HG03139 (cell line): ENCODE measurements at regions not wholly inside any gene's neighbourhood (a gene's known extent, or its start where the extent isn't known, plus 50 kb on each side); places are given as distances from the start of the nearest gene placed in this dataset.

ENCODE experiments used
- ATAC-seq: cut with Tn5 transposase; IDR thresholded peaks from one replicate; pipeline ENCODE4 v1.9.1; 2021; ENCODE audit not compliant: unreplicated experiment

DNA sequence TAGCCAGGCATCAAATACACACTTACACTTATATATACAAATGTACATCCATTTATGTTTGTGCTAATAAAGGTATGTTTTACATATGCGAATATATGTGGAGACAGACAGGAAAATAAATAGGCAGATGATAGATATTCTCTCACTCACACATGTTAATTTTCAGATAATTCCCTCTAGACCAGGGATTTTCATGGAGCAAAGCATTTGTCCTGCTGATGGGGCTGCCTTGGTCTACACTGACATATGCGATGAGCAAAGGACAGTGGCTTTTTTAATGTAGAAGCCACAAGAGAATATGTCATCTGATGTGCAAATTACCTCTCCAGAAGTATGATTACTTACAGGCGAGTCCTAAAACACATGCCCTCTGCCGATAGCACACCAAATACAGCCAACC lies 224.5 kb downstream of the VEGFC start:
- no peak for ATAC-seq

DNA sequence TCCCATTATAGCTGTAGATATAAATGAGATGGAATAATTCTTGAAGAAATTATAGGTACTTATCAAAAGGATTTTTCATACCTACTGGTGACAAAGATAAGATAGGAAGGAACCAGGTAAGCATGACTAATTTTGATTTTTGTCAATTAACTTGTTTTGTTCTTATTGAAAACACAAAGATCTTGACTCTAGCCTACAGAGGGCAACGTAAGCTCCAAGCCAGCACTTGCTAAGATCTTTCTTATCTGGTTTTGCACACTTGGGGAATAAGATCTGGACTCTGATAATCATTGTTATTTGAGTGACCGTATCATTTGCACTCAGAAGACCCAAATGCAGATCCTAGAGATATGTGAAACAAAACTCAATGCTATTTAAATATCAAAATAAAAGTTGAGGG lies 223.4 kb downstream of the VEGFC start:
- no peak for ATAC-seq

GRCh38 chr4:176571206-176571605 lies 221.5 kb downstream of the VEGFC start:
- ATAC-seq = no peak

GRCh38 chr4:176575141-176575730 lies 217.5 kb downstream of the VEGFC start:
- no peak for ATAC-seq

- no peak for ATAC-seq
Observed at GRCh38 chr4:176579226-176579625, 213.5 kb downstream of the VEGFC start.

GRCh38 chr4:176583278-176583677 lies 209.4 kb downstream of the VEGFC start:
- ATAC-seq = no peak

DNA sequence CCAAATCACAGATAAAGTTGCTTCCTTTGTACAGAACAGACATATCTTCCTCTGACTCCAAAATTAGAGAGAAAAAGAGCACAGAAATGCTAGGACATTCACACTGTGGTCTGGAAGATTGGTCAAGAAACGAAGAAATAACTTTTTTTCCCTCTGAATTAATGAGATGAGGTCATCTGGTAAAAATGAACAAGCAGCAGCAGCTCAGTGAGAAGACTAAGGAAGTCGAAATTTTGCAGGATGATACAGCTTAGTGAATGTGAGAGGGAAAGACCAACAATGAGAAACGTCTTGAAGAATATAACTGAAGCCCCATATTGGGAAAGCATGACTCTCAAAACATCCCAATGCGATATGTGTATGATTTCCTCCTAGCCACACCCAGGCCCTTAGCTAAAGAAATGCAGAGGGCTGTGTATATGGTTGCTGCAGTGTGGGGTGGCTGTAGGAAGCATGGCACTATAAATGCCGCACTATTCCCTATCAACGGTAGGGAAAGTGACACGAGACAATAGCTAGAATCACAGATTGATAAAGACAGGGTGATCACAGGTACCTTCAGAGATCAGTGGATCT lies 208.6 kb downstream of the VEGFC start:
- ATAC-seq = no peak

DNA sequence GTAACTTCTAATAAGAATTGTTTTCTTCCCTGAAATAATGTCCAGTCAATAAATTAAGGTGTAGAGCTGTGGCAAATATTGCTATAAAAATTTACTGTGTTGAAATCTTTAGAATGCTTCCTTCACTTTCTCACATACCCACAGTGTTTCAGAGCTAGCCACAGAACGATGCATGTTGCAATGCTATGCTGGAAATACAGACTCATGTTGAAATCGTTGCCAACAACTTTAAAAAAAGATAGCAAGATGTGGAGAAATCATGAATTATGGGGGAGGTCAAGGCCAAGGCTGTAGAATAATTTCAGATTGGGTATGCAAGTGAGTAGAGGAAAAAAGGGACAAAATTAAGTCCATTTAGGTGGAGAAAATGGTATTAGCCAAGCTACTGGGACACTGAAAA lies 204.8 kb downstream of the VEGFC start:
- ATAC-seq = no peak

GRCh38 chr4:176588436-176588835 lies 204.3 kb downstream of the VEGFC start:
- ATAC-seq = no peak

- no peak for ATAC-seq
Observed at GRCh38 chr4:176592976-176593670, 199.6 kb downstream of the VEGFC start.

DNA sequence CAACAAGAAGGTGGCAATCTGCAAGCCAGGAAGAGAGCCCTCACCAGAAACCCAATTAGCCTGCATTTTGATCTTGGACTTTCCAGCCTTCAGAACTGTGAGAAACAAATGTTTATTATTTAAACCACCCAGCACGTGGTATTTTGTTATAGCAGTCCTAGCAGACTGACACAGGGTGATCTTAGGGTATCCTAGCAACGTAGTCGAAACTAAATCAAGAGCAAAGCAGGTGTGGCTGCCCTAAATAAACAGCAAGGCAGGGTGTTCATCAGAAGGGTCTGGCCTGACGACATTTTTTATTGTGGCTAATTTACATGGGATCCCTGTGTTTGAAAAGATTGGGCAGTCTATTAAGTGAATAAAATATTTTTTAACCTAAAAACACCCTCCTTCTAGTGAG lies 198.8 kb downstream of the VEGFC start:
- ATAC-seq = no peak

GRCh38 chr4:176595257-176595656 lies 197.5 kb downstream of the VEGFC start:
- no peak for ATAC-seq

DNA sequence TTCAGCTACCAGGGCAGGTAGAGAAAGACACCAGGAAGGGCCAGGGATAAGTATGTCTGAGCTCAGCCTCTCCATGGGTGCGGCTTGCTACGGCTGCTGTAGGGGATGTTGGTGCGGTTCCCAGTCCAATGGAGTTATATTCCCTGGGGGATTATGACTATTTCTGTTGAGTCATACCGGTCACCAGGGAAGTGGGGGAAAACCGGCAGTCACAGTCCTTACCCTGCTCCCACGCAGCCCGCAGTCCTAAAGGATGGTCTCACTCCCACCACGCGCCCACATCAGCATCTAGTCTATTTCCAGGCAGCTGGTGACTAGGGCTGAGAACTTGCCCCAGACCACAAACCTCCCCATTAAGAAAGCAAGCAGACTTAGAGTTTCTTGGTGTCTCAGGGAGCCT lies 191.6 kb downstream of the VEGFC start:
- ATAC-seq = no peak

- ATAC-seq = no peak
Observed at GRCh38 chr4:176607807-176608206, 184.9 kb downstream of the VEGFC start.

DNA sequence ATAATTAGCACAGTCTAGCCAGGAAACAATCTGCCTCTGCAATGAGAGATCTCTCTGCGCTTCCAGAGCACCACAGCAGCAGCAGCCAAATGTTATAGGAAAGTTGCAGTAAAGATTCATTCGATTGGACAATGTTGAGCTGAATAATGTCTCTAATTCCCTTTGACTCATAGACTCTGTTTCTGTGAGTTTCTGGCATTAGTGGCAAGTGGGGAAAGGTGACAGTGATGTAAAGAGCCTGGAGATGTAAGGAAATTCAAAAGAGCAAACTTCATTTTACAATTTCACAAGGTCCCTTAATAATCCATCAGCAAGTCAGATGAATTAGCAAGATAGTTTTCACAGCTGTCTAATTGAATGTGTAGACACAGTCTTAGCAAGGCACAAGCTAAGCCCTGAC lies 184.4 kb downstream of the VEGFC start:
- ATAC-seq = no peak

- ATAC-seq = no peak
Observed at GRCh38 chr4:176610594-176610993, 182.1 kb downstream of the VEGFC start.

DNA sequence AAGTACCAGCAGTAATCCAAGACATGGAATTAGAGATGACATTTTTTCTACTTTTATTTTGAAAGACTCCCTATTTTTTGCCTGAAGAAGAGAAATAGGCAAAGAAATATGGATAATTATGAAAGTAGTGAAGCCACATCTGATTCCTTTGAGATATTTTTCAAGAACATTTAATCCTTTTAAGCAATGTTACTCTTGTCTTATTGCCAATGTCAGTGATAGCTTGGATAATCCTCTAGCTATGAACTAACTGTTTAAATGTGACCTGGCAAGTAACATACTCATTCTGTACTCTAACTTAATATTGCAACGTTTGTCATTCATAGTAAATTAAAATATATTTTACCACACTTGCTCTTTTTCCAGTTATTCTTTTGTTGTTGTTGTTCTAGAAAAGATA lies 181.3 kb downstream of the VEGFC start:
- ATAC-seq = no peak

GRCh38 chr4:176611951-176612350 lies 180.8 kb downstream of the VEGFC start:
- no peak for ATAC-seq

- no peak for ATAC-seq
Observed at GRCh38 chr4:176614793-176615192, 177.9 kb downstream of the VEGFC start.

- ATAC-seq = no peak
Observed at GRCh38 chr4:176616151-176616550, 176.6 kb downstream of the VEGFC start.

DNA sequence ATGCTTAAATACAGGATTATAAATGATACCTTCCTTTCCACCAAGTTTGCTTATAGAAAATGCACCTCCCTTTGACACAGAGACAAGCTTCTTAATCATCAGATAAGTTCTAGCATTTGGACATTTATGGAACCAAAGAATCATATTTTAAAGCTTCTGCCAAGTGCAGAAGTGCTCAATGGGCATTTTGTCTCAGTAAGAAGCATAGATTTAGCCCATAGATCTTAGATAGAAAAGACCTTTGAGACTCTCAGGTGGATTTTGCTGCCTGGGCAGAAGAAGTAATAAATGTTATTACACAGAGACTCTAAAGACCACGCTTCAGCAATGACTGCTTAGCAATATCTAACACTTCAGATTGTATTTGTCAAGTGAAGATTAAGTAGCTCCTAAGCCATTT lies 174.6 kb downstream of the VEGFC start:
- no peak for ATAC-seq

GRCh38 chr4:176619430-176619829 lies 173.3 kb downstream of the VEGFC start:
- no peak for ATAC-seq
